HEK293 (cell line): ENCODE measurements at regions not wholly inside any gene's neighbourhood (a gene's known extent, or its start where the extent isn't known, plus 50 kb on each side); places are given as distances from the start of the nearest gene placed in this dataset.

Experiments used
- CTCF ChIA-PET: fragments of 350-600 bp; formaldehyde crosslinking; extraction: SDS; loops from one replicate; lab custom pipeline; 2021; ENCODE audit warnings: antibody characterized with exemption; lab: Yijun Ruan, JAX
- POLR2A ChIA-PET: fragments of 300-600 bp; formaldehyde crosslinking; extraction: SDS; loops from one replicate; lab custom pipeline; 2020; ENCODE audit warnings: antibody characterized with exemption, inconsistent platforms; lab: Yijun Ruan, JAX
- H3K27ac ChIP-seq: fragments of 200-500 bp; sonication (Bioruptor generic); 2 replicates; pipeline ENCODE4 v1.5.1; 2014; ENCODE audit warnings: low read depth, low read length, control low read depth, inconsistent platforms; ENCODE audit errors: extremely low read depth
- H3K36me3 ChIP-seq, 2 experiments: fragments of 200-500 bp in 1 of 2; sonication (Bioruptor generic) in 1 of 2; 1 replicate in 1 of 2; 2 replicates in 1 of 2; pipeline ENCODE4 v1.5.1; 2014 to 2017; ENCODE audit warnings: inconsistent platforms in 2 of 2, low read length in 2 of 2; ENCODE audit not compliant: control insufficient read depth in 2 of 2, insufficient read depth in 1 of 2
- H3K4me1 ChIP-seq: fragments of 200-500 bp; sonication (Bioruptor generic); 2 replicates; pipeline ENCODE4 v1.5.1; 2014; ENCODE audit warnings: mild to moderate bottlenecking, low read length, inconsistent platforms; ENCODE audit not compliant: control insufficient read depth, insufficient read depth
- H3K4me3 ChIP-seq: 2 replicates; pipeline ENCODE4 v1.5.1; 2011; ENCODE audit warnings: low read depth, mild to moderate bottlenecking, control low read depth, low read length, moderate library complexity
- H3K9me3 ChIP-seq: fragments of 200-500 bp; sonication (Bioruptor generic); 2 replicates; pipeline ENCODE4 v1.5.1; 2014; ENCODE audit warnings: low read depth, low read length, inconsistent platforms; ENCODE audit not compliant: control insufficient read depth, insufficient read depth
- GFI1B ChIP-seq: fragments of 450-650 bp; formaldehyde crosslinking; IDR thresholded peaks from 2 replicates; pipeline ENCODE4 v1.5.1; 2016; ENCODE audit warnings: missing biosample characterization, missing genetic modification characterization
- KLF17 ChIP-seq: fragments of 450-650 bp; formaldehyde crosslinking; IDR thresholded peaks from 2 replicates; pipeline ENCODE4 v1.5.1; 2016; ENCODE audit warnings: missing biosample characterization, missing genetic modification characterization
- PATZ1 ChIP-seq: fragments of 450-650 bp; formaldehyde crosslinking; IDR thresholded peaks from 2 replicates; pipeline ENCODE4 v1.5.1; 2016; ENCODE audit warnings: missing biosample characterization, missing genetic modification characterization
- REST ChIP-seq: fragments of 450-650 bp; formaldehyde crosslinking; IDR thresholded peaks from 2 replicates; pipeline ENCODE4 v1.5.1; 2016; ENCODE audit warnings: missing biosample characterization, missing genetic modification characterization
- ZBTB6 ChIP-seq: fragments of 450-650 bp; formaldehyde crosslinking; IDR thresholded peaks from 2 replicates; pipeline ENCODE4 v1.5.1; 2017; ENCODE audit warnings: missing biosample characterization, missing genetic modification characterization
- ZNF184 ChIP-seq: fragments of 450-650 bp; IDR thresholded peaks from 2 replicates; pipeline ENCODE4 v1.5.1; 2018; ENCODE audit warnings: missing biosample characterization, mild to moderate bottlenecking, missing genetic modification characterization
- ZNF311 ChIP-seq: fragments of 450-650 bp; formaldehyde crosslinking; IDR thresholded peaks from 2 replicates; pipeline ENCODE4 v1.5.1; 2017; ENCODE audit warnings: missing biosample characterization, missing genetic modification characterization, borderline replicate concordance
- ZNF324 ChIP-seq: fragments of 450-650 bp; formaldehyde crosslinking; IDR thresholded peaks from 2 replicates; pipeline ENCODE4 v1.5.1; 2016; ENCODE audit warnings: missing biosample characterization, missing genetic modification characterization
- ZNF548 ChIP-seq: fragments of 450-650 bp; formaldehyde crosslinking; IDR thresholded peaks from 2 replicates; pipeline ENCODE4 v1.5.1; 2016; ENCODE audit warnings: missing biosample characterization, missing genetic modification characterization
- ZNF626 ChIP-seq: fragments of 450-650 bp; sonication (Bioruptor Pico); formaldehyde crosslinking; IDR thresholded peaks from 2 replicates; pipeline ENCODE4 v1.5.1; 2018; ENCODE audit warnings: missing biosample characterization, missing genetic modification characterization, inconsistent platforms
- ZNF639 ChIP-seq: fragments of 450-650 bp; formaldehyde crosslinking; IDR thresholded peaks from 2 replicates; pipeline ENCODE4 v1.5.1; 2016; ENCODE audit warnings: missing biosample characterization, missing genetic modification characterization
- ZNF677 ChIP-seq: fragments of 450-650 bp; IDR thresholded peaks from 2 replicates; pipeline ENCODE4 v1.5.0; 2018; ENCODE audit warnings: missing biosample characterization, mild to moderate bottlenecking, missing genetic modification characterization, moderate library complexity
- ZNF76 ChIP-seq: fragments of 450-650 bp; formaldehyde crosslinking; IDR thresholded peaks from 2 replicates; pipeline ENCODE4; 2016; ENCODE audit warnings: low read depth, missing biosample characterization, missing genetic modification characterization, borderline replicate concordance
- ZSCAN23 ChIP-seq: fragments of 450-650 bp; formaldehyde crosslinking; IDR thresholded peaks from 2 replicates; pipeline ENCODE4 v1.5.1; 2016; ENCODE audit warnings: missing biosample characterization, missing genetic modification characterization

GRCh38 chr1:9425859-9426258 is 113.4 kb upstream of the SLC25A33 start:
- CTCF ChIA-PET = interaction anchor here (0.7 to 0.8 kb wide), 2 partner anchors 12 to 145 kb away, joined by 3 to 4 read pairs; no protein-coding TSS in a partner anchor
- TF ChIP-seq GFI1B (tag by site-specific recombination) (no peak), ZNF626 (no peak), ZSCAN23 (tag by site-specific recombination) (no peak), ZNF324 (tag by site-specific recombination) (no peak), ZNF76 (tag by site-specific recombination) (no peak), PATZ1 (tag by site-specific recombination) (no peak), KLF17 (tag by site-specific recombination) (no peak), ZNF677 (tag by site-specific recombination) (no peak), ZNF639 (tag by site-specific recombination) (no peak), ZNF184 (tag by site-specific recombination) (no peak), ZBTB6 (no peak), ZNF311 (no peak), REST (tag by site-specific recombination) (no peak)
- TF ChIP-seq, all 188 proteins: peak for 0
- Histone ChIP-seq H3K27ac (no peak overlapping the region), H3K4me1 (peaks cover 4% of the 10 kb centered on the region; the same call in 1 of the 2 replicates), H3K36me3 (no peaks in the 10 kb centered on the region), H3K4me3 (no peak overlapping the region), H3K9me3 (no peaks in the 10 kb centered on the region)
- POLR2A ChIA-PET = interaction anchor here (1.2 kb wide), 1 partner anchor 12 kb away, joined by 3 read pairs; no protein-coding TSS in a partner anchor

GRCh38 chr1:9426291-9426711 is 113.0 kb upstream of the SLC25A33 start:
- POLR2A ChIA-PET = interaction anchor here (1.2 kb wide), 1 partner anchor 12 kb away, joined by 3 read pairs; no protein-coding TSS in a partner anchor
- no peak for TF ChIP-seq ZNF548 (tag by site-specific recombination)
- TF ChIP-seq, all 188 proteins: peak for 0
- no peaks in the 10 kb centered on the region for H3K36me3 ChIP-seq
- H3K9me3 ChIP-seq = no peaks in the 10 kb centered on the region
- H3K4me1 ChIP-seq = peaks cover 4% of the 10 kb centered on the region; the same call in 1 of the 2 replicates
- H3K4me3 ChIP-seq = no peak overlapping the region
- CTCF ChIA-PET = interaction anchor here (0.7 to 0.8 kb wide), 3 partner anchors 12 to 1759 kb away, joined by 3 to 4 read pairs (median 3); no protein-coding TSS in a partner anchor
- no peak overlapping the region for H3K27ac ChIP-seq
